Stimulated activated CD8-positive, alpha-beta memory T cell treated with anti-CD3 and anti-CD28 coated beads, Interleukin-7, amount 100 ng/mL, for 48 hours (primary cell): ENCODE measurements at regions not wholly inside any gene's neighbourhood (a gene's known extent, or its start where the extent isn't known, plus 50 kb on each side); places are given as distances from the start of the nearest gene placed in this dataset.
"Not testable (repeated sequence)": the region's sequence is repeated elsewhere in the genome, so short reads cannot be mapped to it uniquely, and the experiment has no call there.

Experiments used
- DNase-seq, 2 donors: peaks; one replicate each; pipeline ENCODE4 v3.0.0-alpha.2; 2020; ENCODE audit warnings: low read depth in 1 of 2; ENCODE audit errors: extremely low read depth in 1 of 2

GRCh38 chr13:99074693-99075092 is 96.8 kb upstream of the DOCK9 start:
- no peak for DNase-seq

- no peak for DNase-seq
Measured at GRCh38 chr13:99075268-99076191, 97.7 kb upstream of the DOCK9 start.

GRCh38 chr13:99078017-99078771 is 100.3 kb upstream of the DOCK9 start:
- DNase-seq = no peak

- no peak for DNase-seq
Measured at GRCh38 chr13:99080131-99080530, 102.3 kb upstream of the DOCK9 start.

- DNase-seq = no peak
Measured at GRCh38 chr13:99083981-99084380, 106.1 kb upstream of the DOCK9 start.

GRCh38 chr13:99085139-99085807 is 107.4 kb upstream of the DOCK9 start:
- no peak for DNase-seq

- no peak for DNase-seq
Measured at GRCh38 chr13:99085808-99086266, 108.0 kb upstream of the DOCK9 start.

- DNase-seq = peak in 1 of 2 donors; percentile 44
Measured at GRCh38 chr13:99086267-99087097, 108.6 kb upstream of the DOCK9 start.

GRCh38 chr13:99087098-99087953 is 109.5 kb upstream of the DOCK9 start:
- peak; percentile 87 to 91 for DNase-seq

- DNase-seq = no peak
Measured at GRCh38 chr13:99087954-99088491, 110.2 kb upstream of the DOCK9 start.

- no peak for DNase-seq
Measured at GRCh38 chr13:99093997-99094396, 106.7 kb upstream of the UBAC2 start.

- DNase-seq = not testable (repeated sequence)
Measured at GRCh38 chr13:99101831-99102230, 98.8 kb upstream of the UBAC2 start.

- DNase-seq = no peak
Measured at GRCh38 chr13:99103536-99103935, 97.1 kb upstream of the UBAC2 start.

- DNase-seq = no peak
Measured at GRCh38 chr13:99104396-99104795, 96.3 kb upstream of the UBAC2 start.

GRCh38 chr13:99105160-99105559 is 95.5 kb upstream of the UBAC2 start:
- no peak for DNase-seq

GRCh38 chr13:99113351-99113750 is 87.3 kb upstream of the UBAC2 start:
- DNase-seq = no peak

GRCh38 chr13:99118179-99118578 is 82.5 kb upstream of the UBAC2 start:
- DNase-seq = no peak

GRCh38 chr13:99119656-99120055 is 81.0 kb upstream of the UBAC2 start:
- peak in 1 of 2 donors; percentile 44 for DNase-seq

- DNase-seq = no peak
Measured at GRCh38 chr13:99120751-99121150, 79.9 kb upstream of the UBAC2 start.
